ENCODE measurements at regions not wholly inside any gene's neighbourhood (a gene's known extent, or its start where the extent isn't known, plus 50 kb on each side); places are given as distances from the start of the nearest gene placed in this dataset.

- H3K4me3 ChIP-seq (ENCODE audit: low read depth in 2 of 2, low read length in 2 of 2) = no peak overlapping the region
- ChIA-PET CTCF (no interaction called here), POLR2A (no interaction called here)
- H3K27ac ChIP-seq (ENCODE audit: low read length) = no peak overlapping the region
- no peaks in the 10 kb centered on the region for H3K27me3 ChIP-seq (ENCODE audit: control insufficient read depth, insufficient read depth, low read length)
- in situ Hi-C loops (cut with HindIII; ENCODE audit: low pct_unique_long_range_greater_than_20kb, low sequenced_read_pairs) (no loop called here), intact Hi-C loops (cut with micrococcal nuclease; ENCODE audit: unreplicated experiment) (no loop called here)
- no peaks in the 10 kb centered on the region for H3K36me3 ChIP-seq (ENCODE audit: control insufficient read depth, insufficient read depth, low read length)
- H3K9me3 ChIP-seq (ENCODE audit: control insufficient read depth, insufficient read depth, low read depth, low read length) = no peaks in the 10 kb centered on the region
- H3K4me1 ChIP-seq (ENCODE audit: control insufficient read depth, insufficient read depth, low read length) = no peaks in the 10 kb centered on the region
- TF ChIP-seq CTCF (IDR thresholded peaks at IDR 0.05) = no peak
- no peak for TF ChIP-seq TCF7L2 (IDR thresholded peaks at IDR 0.05; ENCODE audit: low read depth, low read length)
- no peak for TF ChIP-seq POLR2AphosphoS5 (IDR thresholded peaks at IDR 0.05; ENCODE audit: low read depth, low read length)
- TF ChIP-seq REST (IDR thresholded peaks at IDR 0.05; ENCODE audit: insufficient read depth in 1 of 2, low read depth in 2 of 2, low read length in 1 of 2) = no peak
- no peak for TF ChIP-seq SIN3A (IDR thresholded peaks at IDR 0.05; ENCODE audit: borderline replicate concordance, insufficient read depth, low read depth, low read length)
- no TSS peak for BruUV-seq (replicated peaks)
- DNase-seq (ENCODE audit: low read depth, low spot score) (no peak), ATAC-seq (no peak)
Measured at GRCh38 chr9:13791816-13792215, 512.3 kb upstream of the MPDZ start.

- ATAC-seq = no peak
- no peaks in the 10 kb centered on the region for H3K9me3 ChIP-seq (ENCODE audit: control insufficient read depth, insufficient read depth, low read depth, low read length)
- CTCF ChIA-PET = no interaction called here
Measured at GRCh38 chr9:13790055-13790454, 510.6 kb upstream of the MPDZ start.

More at GRCh38 chr9:13790055-13790454, 510.6 kb upstream of the MPDZ start:
- H3K27ac ChIP-seq (ENCODE audit: low read length) = no peak overlapping the region
- no peak for TF ChIP-seq SIN3A (IDR thresholded peaks at IDR 0.05; ENCODE audit: borderline replicate concordance, insufficient read depth, low read depth, low read length)
- TF ChIP-seq POLR2AphosphoS5 (IDR thresholded peaks at IDR 0.05; ENCODE audit: low read depth, low read length) = no peak
- TF ChIP-seq REST (IDR thresholded peaks at IDR 0.05; ENCODE audit: insufficient read depth in 1 of 2, low read depth in 2 of 2, low read length in 1 of 2) = no peak
- no peak for TF ChIP-seq CTCF (IDR thresholded peaks at IDR 0.05)
- TF ChIP-seq TCF7L2 (IDR thresholded peaks at IDR 0.05; ENCODE audit: low read depth, low read length) = no peak
- POLR2A ChIA-PET = no interaction called here
- intact Hi-C loops (cut with micrococcal nuclease; ENCODE audit: unreplicated experiment) (no loop called here), in situ Hi-C loops (cut with HindIII; ENCODE audit: low pct_unique_long_range_greater_than_20kb, low sequenced_read_pairs) (no loop called here)
- H3K36me3 ChIP-seq (ENCODE audit: control insufficient read depth, insufficient read depth, low read length) = no peaks in the 10 kb centered on the region
- no peaks in the 10 kb centered on the region for H3K4me1 ChIP-seq (ENCODE audit: control insufficient read depth, insufficient read depth, low read length)
- BruUV-seq (replicated peaks) = no TSS peak
- H3K4me3 ChIP-seq (ENCODE audit: low read depth in 2 of 2, low read length in 2 of 2) = no peak overlapping the region
- DNase-seq (ENCODE audit: low read depth, low spot score) = no peak
- H3K27me3 ChIP-seq (ENCODE audit: control insufficient read depth, insufficient read depth, low read length) = no peaks in the 10 kb centered on the region
